Liver (tissue), 8 donors: ENCODE measurements at regions not wholly inside any gene's neighbourhood (a gene's known extent, or its start where the extent isn't known, plus 50 kb on each side); places are given as distances from the start of the nearest gene placed in this dataset.

ENCODE experiments used
- DNase-seq: peaks from one replicate; pipeline ENCODE4 v3.0.0-alpha.2; 2017; ENCODE audit warnings: low spot score
- H3K27ac ChIP-seq, 2 donors: one replicate each; pipeline ENCODE4 v1.7.0; 2013; ENCODE audit warnings: inconsistent platforms in 2 of 2, low read length in 2 of 2, control low read depth in 1 of 2, low read depth in 1 of 2, mild to moderate bottlenecking in 1 of 2
- H3K27me3 ChIP-seq, 4 donors: one replicate each; pipeline versions ENCODE4 v1.6.1 to v1.7.0; 2013; ENCODE audit warnings: low read length in 3 of 4, inconsistent platforms in 1 of 4, mild to moderate bottlenecking in 1 of 4, moderate library complexity in 1 of 4; ENCODE audit not compliant: control insufficient read depth in 4 of 4, insufficient read depth in 4 of 4
- H3K36me3 ChIP-seq, 4 donors: one replicate each; pipeline versions ENCODE4 v1.6.1 to v1.7.0; 2013; ENCODE audit warnings: low read length in 3 of 4, mild to moderate bottlenecking in 3 of 4, low read depth in 1 of 4, moderate library complexity in 1 of 4; ENCODE audit not compliant: control insufficient read depth in 4 of 4, insufficient read depth in 3 of 4
- H3K4me1 ChIP-seq, 4 donors: one replicate each; pipeline versions ENCODE4 v1.6.1 to v1.7.0; 2013; ENCODE audit warnings: low read length in 3 of 4, mild to moderate bottlenecking in 3 of 4, moderate library complexity in 1 of 4; ENCODE audit not compliant: control insufficient read depth in 4 of 4, insufficient read depth in 4 of 4
- H3K4me3 ChIP-seq, 3 donors: one replicate each; pipeline versions ENCODE4 v1.6.1 to v1.7.0; 2013; ENCODE audit warnings: low read length in 3 of 3, control low read depth in 1 of 3, low read depth in 1 of 3, mild to moderate bottlenecking in 1 of 3
- H3K9ac ChIP-seq, 2 donors: one replicate each; pipeline ENCODE4 v1.7.0; 2013; ENCODE audit warnings: low read length in 2 of 2, mild to moderate bottlenecking in 2 of 2, moderate library complexity in 2 of 2, control low read depth in 1 of 2, low read depth in 1 of 2
- H3K9me3 ChIP-seq, 4 donors: one replicate each; pipeline versions ENCODE4 v1.6.1 to v1.7.0; 2013; ENCODE audit warnings: low read length in 3 of 4; ENCODE audit not compliant: control insufficient read depth in 4 of 4
- ATF3 ChIP-seq: IDR thresholded peaks from 2 replicates; pipeline ENCODE4 v1.6.1; 2016; ENCODE audit warnings: antibody characterized with exemption
- CTCF ChIP-seq: fragments of 150-350 bp; IDR thresholded peaks from 2 replicates; pipeline ENCODE4 v1.5.1; 2017; ENCODE audit warnings: improper control_type of control experiment, low read depth, low read length; ENCODE audit not compliant: missing input control
- EGR1 ChIP-seq, 2 donors: IDR thresholded peaks; 2 replicates each; pipeline ENCODE4 v1.6.1; 2016 to 2018; ENCODE audit warnings: antibody characterized with exemption in 2 of 2, low read depth in 2 of 2
- FOXA1 ChIP-seq: IDR thresholded peaks from 2 replicates; pipeline ENCODE4 v1.6.1; 2016; ENCODE audit warnings: antibody characterized with exemption
- FOXA2 ChIP-seq: IDR thresholded peaks from 2 replicates; pipeline ENCODE4 v1.6.1; 2016; ENCODE audit warnings: antibody characterized with exemption
- GABPA ChIP-seq, 2 donors: IDR thresholded peaks in 1 of 2; conservative IDR thresholded peaks in 1 of 2; 2 replicates each; pipeline ENCODE4 v1.6.1; 2016; ENCODE audit warnings: antibody characterized with exemption in 2 of 2, mild to moderate bottlenecking in 1 of 2, moderate library complexity in 1 of 2
- HNF4A ChIP-seq, 2 donors: conservative IDR thresholded peaks; 2 replicates each; pipeline ENCODE4 v1.6.1; 2016; ENCODE audit warnings: antibody characterized with exemption in 2 of 2, mild to moderate bottlenecking in 2 of 2
- HNF4G ChIP-seq: IDR thresholded peaks from 2 replicates; pipeline ENCODE4 v1.6.1; 2016; ENCODE audit warnings: antibody characterized with exemption
- JUND ChIP-seq, 2 donors: IDR thresholded peaks; 2 replicates each; pipeline ENCODE4 v1.6.1; 2016; ENCODE audit warnings: antibody characterized with exemption in 2 of 2
- MAX ChIP-seq: IDR thresholded peaks from 2 replicates; pipeline ENCODE4 v1.6.1; 2016; ENCODE audit warnings: antibody characterized with exemption
- NR2F2 ChIP-seq: IDR thresholded peaks from 2 replicates; pipeline ENCODE4 v1.6.1; 2016; ENCODE audit warnings: antibody characterized with exemption
- RAD21 ChIP-seq, 2 donors: IDR thresholded peaks; 2 replicates each; pipeline ENCODE4 v1.6.1; 2016; ENCODE audit warnings: antibody characterized with exemption in 2 of 2, mild to moderate bottlenecking in 2 of 2
- REST ChIP-seq: IDR thresholded peaks from 2 replicates; pipeline ENCODE4 v1.6.1; 2016; ENCODE audit warnings: antibody characterized with exemption, mild to moderate bottlenecking
- RXRA ChIP-seq, 2 donors: IDR thresholded peaks; 2 replicates each; pipeline ENCODE4 v1.6.1; 2017 to 2018; ENCODE audit warnings: antibody characterized with exemption in 2 of 2, mild to moderate bottlenecking in 1 of 2
- SP1 ChIP-seq: IDR thresholded peaks from 2 replicates; pipeline ENCODE4 v1.6.1; 2018; ENCODE audit warnings: antibody characterized with exemption, mild to moderate bottlenecking
- TAF1 ChIP-seq: conservative IDR thresholded peaks from 2 replicates; pipeline ENCODE4 v1.6.1; 2016; ENCODE audit warnings: antibody characterized with exemption, mild to moderate bottlenecking
- YY1 ChIP-seq: IDR thresholded peaks from 2 replicates; pipeline ENCODE4 v1.6.1; 2016; ENCODE audit warnings: antibody characterized with exemption, mild to moderate bottlenecking
- ZBTB33 ChIP-seq: IDR thresholded peaks from 2 replicates; pipeline ENCODE4 v1.6.1; 2016; ENCODE audit warnings: antibody characterized with exemption
- WGBS: extraction: QIAGEN DNeasy Blood & Tissue Kit; methylation state at CpG from one replicate; pipeline ENCODE4 v1.1.7; 2013; 5-methylcytosine and 5-hydroxymethylcytosine counted together
- donor health status: healthy.
- donor health status: healthy.
- donor health status: healthy.
- donor health status: healthy.
- donor health status: healthy.

- Histone ChIP-seq H3K27ac (no peak overlapping the region), H3K4me3 (no peak overlapping the region), H3K9ac (no peak overlapping the region), H3K36me3 (no peaks in the 10 kb centered on the region), H3K9me3 (peaks cover 0 to 4% (median 0%) of the 10 kb centered on the region in 4 donors), H3K27me3 (no peaks in the 10 kb centered on the region), H3K4me1 (no peaks in the 10 kb centered on the region)
- 80% methylated on average over 7 of the region's 7 CpGs for WGBS
- TF ChIP-seq SP1 (no peak), MAX (no peak), FOXA2 (no peak), CTCF (no peak), FOXA1 (no peak), ZBTB33 (no peak), TAF1 (no peak), HNF4A (conservative IDR thresholded peaks at IDR 0.05) (no peak), GABPA (IDR thresholded peaks at IDR 0.05 in 1 of 2, conservative IDR thresholded peaks at IDR 0.05 in 1 of 2) (no peak), RAD21 (IDR thresholded peaks at IDR 0.05) (no peak), YY1 (no peak), RXRA (IDR thresholded peaks at IDR 0.05) (no peak), HNF4G (no peak), EGR1 (IDR thresholded peaks at IDR 0.05; ENCODE audit: low read depth in 2 of 2) (no peak), REST (no peak), ATF3 (no peak), NR2F2 (no peak), JUND (IDR thresholded peaks at IDR 0.05) (no peak)
- no peak for DNase-seq
These were observed 62.4 kb upstream of the PDK4 start for GRCh38 chr7:95658676-95659075.

GRCh38 chr7:95649546-95649945 is 53.2 kb upstream of the PDK4 start:
- Histone ChIP-seq H3K4me1 (no peaks in the 10 kb centered on the region), H3K9me3 (no peaks in the 10 kb centered on the region), H3K27ac (no peak overlapping the region), H3K27me3 (no peaks in the 10 kb centered on the region), H3K4me3 (no peak overlapping the region), H3K9ac (no peak overlapping the region), H3K36me3 (no peaks in the 10 kb centered on the region)
- WGBS: 63% methylated on average over 3 of the region's 3 CpGs
- DNase-seq: no peak
- no peak for TF ChIP-seq GABPA (IDR thresholded peaks at IDR 0.05 in 1 of 2, conservative IDR thresholded peaks at IDR 0.05 in 1 of 2)
- no peak for TF ChIP-seq EGR1 (IDR thresholded peaks at IDR 0.05; ENCODE audit: low read depth in 2 of 2)
- TF ChIP-seq REST: no peak
- TF ChIP-seq NR2F2: no peak
- no peak for TF ChIP-seq FOXA1
- no peak for TF ChIP-seq CTCF
- no peak for TF ChIP-seq RAD21 (IDR thresholded peaks at IDR 0.05)
- TF ChIP-seq JUND (IDR thresholded peaks at IDR 0.05): no peak
- no peak for TF ChIP-seq HNF4G
- no peak for TF ChIP-seq RXRA (IDR thresholded peaks at IDR 0.05)
- no peak for TF ChIP-seq TAF1
- TF ChIP-seq HNF4A (conservative IDR thresholded peaks at IDR 0.05): no peak
- no peak for TF ChIP-seq SP1
